ENCODE measurements at regions not wholly inside any gene's neighbourhood (a gene's known extent, or its start where the extent isn't known, plus 50 kb on each side); places are given as distances from the start of the nearest gene placed in this dataset.
A peak's percentile ranks its signal among the peaks of the same experiment; 100 is the strongest.

DNA sequence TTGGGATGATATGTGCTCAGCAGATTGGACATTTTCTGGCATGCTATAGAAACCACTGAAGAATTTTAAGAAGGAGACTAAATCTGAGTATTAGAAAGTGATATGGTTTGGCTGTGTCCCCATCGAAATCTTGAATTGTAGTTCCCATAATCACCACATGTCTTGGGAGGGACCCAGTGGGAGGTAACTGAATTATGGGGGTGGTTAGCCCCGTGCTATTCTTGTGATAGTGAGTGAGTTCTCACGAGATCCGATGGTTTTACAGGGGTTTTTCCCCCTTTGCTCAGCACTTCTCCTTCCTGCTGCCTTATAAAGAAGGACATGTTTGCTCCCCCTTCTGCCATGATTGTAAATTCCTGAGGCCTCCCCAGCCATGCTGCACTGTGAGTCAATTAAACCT is 535.9 kb upstream of the VRK2 start:
- Histone ChIP-seq H3F3A (replicated peaks; ENCODE audit: insufficient read depth) (no peaks in the 10 kb centered on the region), H2AFZ (ENCODE audit: low read depth) (no peak overlapping the region), H3K27me3 (ENCODE audit: insufficient read depth) (no peaks in the 10 kb centered on the region), H4K20me1 (ENCODE audit: insufficient read depth) (no peaks in the 10 kb centered on the region), H3K79me2 (ENCODE audit: insufficient read depth) (no peaks in the 10 kb centered on the region), H3K9ac (no peak overlapping the region), H3K9me3 (no peaks in the 10 kb centered on the region), H3K4me2 (no peak overlapping the region), H3K36me3 (replicated peaks in 1 of 2; ENCODE audit: control insufficient read depth in 1 of 2, insufficient read depth in 2 of 2, low read length in 1 of 2) (no peaks in the 10 kb centered on the region), H3K9me2 (no peaks in the 10 kb centered on the region), H3K27ac (ENCODE audit: low read depth in 2 of 2, low read length in 1 of 2) (no peak overlapping the region), H3K4me1 (ENCODE audit: control insufficient read depth in 1 of 2, insufficient read depth in 2 of 2, low read depth in 1 of 2, low read length in 1 of 2) (no peaks in the 10 kb centered on the region), H3K4me3 (ENCODE audit: low read depth in 2 of 2, low read length in 1 of 2) (no peak overlapping the region)
- TF ChIP-seq TAF1 (IDR thresholded peaks at IDR 0.05; ENCODE audit: borderline replicate concordance, low read depth, low read length) (no peak), ELF1 (IDR thresholded peaks at IDR 0.05) (no peak), FOXM1 (IDR thresholded peaks at IDR 0.05; ENCODE audit: low read depth) (no peak), FOXJ3 (CRISPR knock-in tag; IDR thresholded peaks at IDR 0.05) (no peak), EP300 (IDR thresholded peaks at IDR 0.05; ENCODE audit: borderline replicate concordance in 1 of 2, low read depth in 1 of 2, low read length in 1 of 2) (no peak), CHD2 (IDR thresholded peaks at IDR 0.05; ENCODE audit: low read length, partially characterized antibody) (no peak), RFX5 (IDR thresholded peaks at IDR 0.05; ENCODE audit: low read length) (no peak), SMC3 (IDR thresholded peaks at IDR 0.05; ENCODE audit: low read depth, low read length) (no peak), POLR2AphosphoS5 (IDR thresholded peaks at IDR 0.05; ENCODE audit: low read depth, low read length) (no peak)
- TF ChIP-seq, protein P1, sequence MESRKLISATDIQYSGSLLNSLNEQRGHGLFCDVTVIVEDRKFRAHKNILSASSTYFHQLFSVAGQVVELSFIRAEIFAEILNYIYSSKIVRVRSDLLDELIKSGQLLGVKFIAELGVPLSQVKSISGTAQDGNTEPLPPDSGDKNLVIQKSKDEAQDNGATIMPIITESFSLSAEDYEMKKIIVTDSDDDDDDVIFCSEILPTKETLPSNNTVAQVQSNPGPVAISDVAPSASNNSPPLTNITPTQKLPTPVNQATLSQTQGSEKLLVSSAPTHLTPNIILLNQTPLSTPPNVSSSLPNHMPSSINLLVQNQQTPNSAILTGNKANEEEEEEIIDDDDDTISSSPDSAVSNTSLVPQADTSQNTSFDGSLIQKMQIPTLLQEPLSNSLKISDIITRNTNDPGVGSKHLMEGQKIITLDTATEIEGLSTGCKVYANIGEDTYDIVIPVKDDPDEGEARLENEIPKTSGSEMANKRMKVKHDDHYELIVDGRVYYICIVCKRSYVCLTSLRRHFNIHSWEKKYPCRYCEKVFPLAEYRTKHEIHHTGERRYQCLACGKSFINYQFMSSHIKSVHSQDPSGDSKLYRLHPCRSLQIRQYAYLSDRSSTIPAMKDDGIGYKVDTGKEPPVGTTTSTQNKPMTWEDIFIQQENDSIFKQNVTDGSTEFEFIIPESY (IDR thresholded peaks at IDR 0.05; ENCODE audit: borderline replicate concordance, low read depth), result no peak
- TF ChIP-seq, protein P2, sequence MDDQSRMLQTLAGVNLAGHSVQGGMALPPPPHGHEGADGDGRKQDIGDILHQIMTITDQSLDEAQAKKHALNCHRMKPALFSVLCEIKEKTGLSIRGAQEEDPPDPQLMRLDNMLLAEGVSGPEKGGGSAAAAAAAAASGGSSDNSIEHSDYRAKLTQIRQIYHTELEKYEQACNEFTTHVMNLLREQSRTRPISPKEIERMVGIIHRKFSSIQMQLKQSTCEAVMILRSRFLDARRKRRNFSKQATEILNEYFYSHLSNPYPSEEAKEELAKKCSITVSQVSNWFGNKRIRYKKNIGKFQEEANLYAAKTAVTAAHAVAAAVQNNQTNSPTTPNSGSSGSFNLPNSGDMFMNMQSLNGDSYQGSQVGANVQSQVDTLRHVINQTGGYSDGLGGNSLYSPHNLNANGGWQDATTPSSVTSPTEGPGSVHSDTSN (IDR thresholded peaks at IDR 0.05), result no peak
- TF ChIP-seq, protein P3, sequence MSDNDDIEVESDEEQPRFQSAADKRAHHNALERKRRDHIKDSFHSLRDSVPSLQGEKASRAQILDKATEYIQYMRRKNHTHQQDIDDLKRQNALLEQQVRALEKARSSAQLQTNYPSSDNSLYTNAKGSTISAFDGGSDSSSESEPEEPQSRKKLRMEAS (IDR thresholded peaks at IDR 0.05; ENCODE audit: low read depth), result no peak
- TF ChIP-seq, protein P4, sequence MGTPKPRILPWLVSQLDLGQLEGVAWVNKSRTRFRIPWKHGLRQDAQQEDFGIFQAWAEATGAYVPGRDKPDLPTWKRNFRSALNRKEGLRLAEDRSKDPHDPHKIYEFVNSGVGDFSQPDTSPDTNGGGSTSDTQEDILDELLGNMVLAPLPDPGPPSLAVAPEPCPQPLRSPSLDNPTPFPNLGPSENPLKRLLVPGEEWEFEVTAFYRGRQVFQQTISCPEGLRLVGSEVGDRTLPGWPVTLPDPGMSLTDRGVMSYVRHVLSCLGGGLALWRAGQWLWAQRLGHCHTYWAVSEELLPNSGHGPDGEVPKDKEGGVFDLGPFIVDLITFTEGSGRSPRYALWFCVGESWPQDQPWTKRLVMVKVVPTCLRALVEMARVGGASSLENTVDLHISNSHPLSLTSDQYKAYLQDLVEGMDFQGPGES (IDR thresholded peaks at IDR 0.05; ENCODE audit: low read depth, low read length), result no peak
- no peak for DNase-seq
- WGBS (ENCODE audit: low lambda C conversion rate), result 51% methylated on average over 4 of the region's 4 CpGs
- POLR2A ChIA-PET, result no interaction called here
- CTCF ChIA-PET, result interaction anchor here (1.7 kb wide), 1 partner anchor 13 kb away, joined by 9 read pairs; no protein-coding TSS in a partner anchor

DNA sequence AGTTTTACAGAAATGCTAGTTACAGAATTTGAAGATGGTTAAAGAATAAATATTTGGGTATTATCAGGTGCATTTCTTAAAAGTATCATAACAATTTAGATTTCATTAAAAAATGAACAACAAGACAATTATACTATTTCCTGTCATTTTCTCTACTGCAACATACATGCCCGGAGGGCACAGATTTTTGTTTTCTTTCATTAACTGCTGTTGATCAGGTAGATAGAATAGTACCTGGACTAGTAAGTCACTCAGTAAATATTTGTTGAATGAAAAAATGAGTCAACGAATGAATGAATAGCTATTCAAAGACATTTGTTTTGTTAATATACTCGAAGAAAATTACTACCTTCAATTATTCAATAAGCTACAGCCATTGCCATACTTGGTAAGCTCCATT is 531.2 kb upstream of the VRK2 start:
- no peaks in the 10 kb centered on the region for H3F3A ChIP-seq (replicated peaks; ENCODE audit: insufficient read depth)
- H4K20me1 ChIP-seq (ENCODE audit: insufficient read depth), result no peaks in the 10 kb centered on the region
- H3K9me3 ChIP-seq, result no peaks in the 10 kb centered on the region
- H3K4me1 ChIP-seq (ENCODE audit: control insufficient read depth in 1 of 2, insufficient read depth in 2 of 2, low read depth in 1 of 2, low read length in 1 of 2), result no peaks in the 10 kb centered on the region
- H3K9ac ChIP-seq, result no peak overlapping the region
- ChIA-PET POLR2A (no interaction called here), CTCF (interaction anchor here (1.1 to 2.1 kb wide), 3 partner anchors 17 to 1332 kb away, joined by 3 to 13 read pairs (median 3); partner anchors contain the start of gene CCDC85A)
- H3K4me3 ChIP-seq (ENCODE audit: low read depth in 2 of 2, low read length in 1 of 2), result no peak overlapping the region
- no peak for DNase-seq
- H3K79me2 ChIP-seq (ENCODE audit: insufficient read depth), result no peaks in the 10 kb centered on the region
- TF ChIP-seq TAF1 (IDR thresholded peaks at IDR 0.05; ENCODE audit: borderline replicate concordance, low read depth, low read length) (no peak), RFX5 (IDR thresholded peaks at IDR 0.05; ENCODE audit: low read length) (no peak), SIN3A (IDR thresholded peaks at IDR 0.05; ENCODE audit: borderline replicate concordance, low read depth, low read length) (no peak), CHD2 (IDR thresholded peaks at IDR 0.05; ENCODE audit: low read length, partially characterized antibody) (no peak), EZH2phosphoT487 (IDR thresholded peaks at IDR 0.05; ENCODE audit: borderline replicate concordance, low read depth) (no peak), MEF2A (IDR thresholded peaks at IDR 0.05; ENCODE audit: borderline replicate concordance, low read depth) (no peak)
- TF ChIP-seq, protein P5, sequence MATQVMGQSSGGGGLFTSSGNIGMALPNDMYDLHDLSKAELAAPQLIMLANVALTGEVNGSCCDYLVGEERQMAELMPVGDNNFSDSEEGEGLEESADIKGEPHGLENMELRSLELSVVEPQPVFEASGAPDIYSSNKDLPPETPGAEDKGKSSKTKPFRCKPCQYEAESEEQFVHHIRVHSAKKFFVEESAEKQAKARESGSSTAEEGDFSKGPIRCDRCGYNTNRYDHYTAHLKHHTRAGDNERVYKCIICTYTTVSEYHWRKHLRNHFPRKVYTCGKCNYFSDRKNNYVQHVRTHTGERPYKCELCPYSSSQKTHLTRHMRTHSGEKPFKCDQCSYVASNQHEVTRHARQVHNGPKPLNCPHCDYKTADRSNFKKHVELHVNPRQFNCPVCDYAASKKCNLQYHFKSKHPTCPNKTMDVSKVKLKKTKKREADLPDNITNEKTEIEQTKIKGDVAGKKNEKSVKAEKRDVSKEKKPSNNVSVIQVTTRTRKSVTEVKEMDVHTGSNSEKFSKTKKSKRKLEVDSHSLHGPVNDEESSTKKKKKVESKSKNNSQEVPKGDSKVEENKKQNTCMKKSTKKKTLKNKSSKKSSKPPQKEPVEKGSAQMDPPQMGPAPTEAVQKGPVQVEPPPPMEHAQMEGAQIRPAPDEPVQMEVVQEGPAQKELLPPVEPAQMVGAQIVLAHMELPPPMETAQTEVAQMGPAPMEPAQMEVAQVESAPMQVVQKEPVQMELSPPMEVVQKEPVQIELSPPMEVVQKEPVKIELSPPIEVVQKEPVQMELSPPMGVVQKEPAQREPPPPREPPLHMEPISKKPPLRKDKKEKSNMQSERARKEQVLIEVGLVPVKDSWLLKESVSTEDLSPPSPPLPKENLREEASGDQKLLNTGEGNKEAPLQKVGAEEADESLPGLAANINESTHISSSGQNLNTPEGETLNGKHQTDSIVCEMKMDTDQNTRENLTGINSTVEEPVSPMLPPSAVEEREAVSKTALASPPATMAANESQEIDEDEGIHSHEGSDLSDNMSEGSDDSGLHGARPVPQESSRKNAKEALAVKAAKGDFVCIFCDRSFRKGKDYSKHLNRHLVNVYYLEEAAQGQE (IDR thresholded peaks at IDR 0.05; ENCODE audit: low read depth, low read length), result no peak
- WGBS (ENCODE audit: low lambda C conversion rate), result 30% methylated on average over 3 of the region's 3 CpGs
- peak overlapping the region; percentile 77; the same call in 1 of the 2 replicates for H2AFZ ChIP-seq (ENCODE audit: low read depth)
- no peaks in the 10 kb centered on the region for H3K9me2 ChIP-seq
- no peaks in the 10 kb centered on the region for H3K36me3 ChIP-seq (replicated peaks in 1 of 2; ENCODE audit: control insufficient read depth in 1 of 2, insufficient read depth in 2 of 2, low read length in 1 of 2)
- no peak overlapping the region for H3K4me2 ChIP-seq
- no peak overlapping the region for H3K27ac ChIP-seq (ENCODE audit: low read depth in 2 of 2, low read length in 1 of 2)
- H3K27me3 ChIP-seq (ENCODE audit: insufficient read depth), result no peaks in the 10 kb centered on the region
